ENCODE measurements at regions not wholly inside any gene's neighbourhood (a gene's known extent, or its start where the extent isn't known, plus 50 kb on each side); places are given as distances from the start of the nearest gene placed in this dataset.

- TF ChIP-seq, protein P1, sequence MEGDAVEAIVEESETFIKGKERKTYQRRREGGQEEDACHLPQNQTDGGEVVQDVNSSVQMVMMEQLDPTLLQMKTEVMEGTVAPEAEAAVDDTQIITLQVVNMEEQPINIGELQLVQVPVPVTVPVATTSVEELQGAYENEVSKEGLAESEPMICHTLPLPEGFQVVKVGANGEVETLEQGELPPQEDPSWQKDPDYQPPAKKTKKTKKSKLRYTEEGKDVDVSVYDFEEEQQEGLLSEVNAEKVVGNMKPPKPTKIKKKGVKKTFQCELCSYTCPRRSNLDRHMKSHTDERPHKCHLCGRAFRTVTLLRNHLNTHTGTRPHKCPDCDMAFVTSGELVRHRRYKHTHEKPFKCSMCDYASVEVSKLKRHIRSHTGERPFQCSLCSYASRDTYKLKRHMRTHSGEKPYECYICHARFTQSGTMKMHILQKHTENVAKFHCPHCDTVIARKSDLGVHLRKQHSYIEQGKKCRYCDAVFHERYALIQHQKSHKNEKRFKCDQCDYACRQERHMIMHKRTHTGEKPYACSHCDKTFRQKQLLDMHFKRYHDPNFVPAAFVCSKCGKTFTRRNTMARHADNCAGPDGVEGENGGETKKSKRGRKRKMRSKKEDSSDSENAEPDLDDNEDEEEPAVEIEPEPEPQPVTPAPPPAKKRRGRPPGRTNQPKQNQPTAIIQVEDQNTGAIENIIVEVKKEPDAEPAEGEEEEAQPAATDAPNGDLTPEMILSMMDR (IDR thresholded peaks at IDR 0.05; ENCODE audit: insufficient read depth, low read length) = no peak
- DNase-seq (ENCODE audit: low read depth) = no peak
- H3K4me3 ChIP-seq (ENCODE audit: low read depth, low read length) = no peak overlapping the region
These were observed 322.7 kb upstream of the SOX11 start for GRCh38 chr2:5369510-5369909.

- no peak overlapping the region for H3K4me3 ChIP-seq (ENCODE audit: low read depth, low read length)
- TF ChIP-seq, protein P1 (IDR thresholded peaks at IDR 0.05; ENCODE audit: insufficient read depth, low read length) = no peak
- DNase-seq (ENCODE audit: low read depth) = no peak
These were observed 322.0 kb upstream of the SOX11 start for GRCh38 chr2:5370158-5370557.

DNA sequence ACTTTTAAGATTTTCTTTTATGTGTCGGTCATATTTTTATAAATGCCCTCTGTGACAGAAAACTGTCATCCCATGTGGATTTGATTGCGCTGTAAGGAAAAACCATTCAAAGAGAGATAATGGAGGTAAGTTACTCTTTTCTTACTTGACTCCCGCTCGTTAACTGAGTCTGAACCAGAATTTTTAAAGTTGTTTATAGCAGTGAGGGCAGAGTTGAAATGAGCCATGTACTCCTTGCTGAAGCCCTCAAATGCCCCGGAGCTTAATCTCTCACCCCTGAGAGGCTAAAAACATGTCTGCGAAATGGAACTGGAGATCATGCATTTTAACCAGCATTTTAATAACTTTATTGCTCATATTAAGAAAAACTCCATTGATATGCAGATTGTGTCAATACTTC is 320.0 kb upstream of the SOX11 start:
- H3K4me3 ChIP-seq (ENCODE audit: low read depth, low read length) = no peak overlapping the region
- TF ChIP-seq, protein P1 (IDR thresholded peaks at IDR 0.05; ENCODE audit: insufficient read depth, low read length) = no peak
- no peak for DNase-seq (ENCODE audit: low read depth)

DNA sequence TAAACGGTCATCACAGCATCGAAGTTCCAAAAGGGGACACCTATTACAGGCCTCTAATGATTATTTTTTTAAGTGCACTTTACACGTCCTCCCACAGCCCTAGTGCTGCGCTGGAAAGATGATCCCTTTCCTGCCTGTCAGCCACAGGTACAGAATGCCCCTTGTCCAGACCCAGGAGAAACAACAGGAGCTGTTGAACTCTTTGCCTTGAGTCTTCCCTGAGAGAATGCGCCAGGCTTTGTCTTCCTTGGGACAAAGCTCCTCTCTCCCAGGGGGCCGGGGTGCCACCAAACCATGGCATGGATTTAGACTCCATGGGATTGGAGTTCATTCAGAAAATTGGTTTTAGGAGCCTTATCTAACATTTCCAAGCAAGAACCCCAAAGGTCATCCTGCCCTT is 319.0 kb upstream of the SOX11 start:
- H3K4me3 ChIP-seq (ENCODE audit: low read depth, low read length) = no peak overlapping the region
- no peak for DNase-seq (ENCODE audit: low read depth)
- TF ChIP-seq, protein P1 (IDR thresholded peaks at IDR 0.05; ENCODE audit: insufficient read depth, low read length) = no peak

DNA sequence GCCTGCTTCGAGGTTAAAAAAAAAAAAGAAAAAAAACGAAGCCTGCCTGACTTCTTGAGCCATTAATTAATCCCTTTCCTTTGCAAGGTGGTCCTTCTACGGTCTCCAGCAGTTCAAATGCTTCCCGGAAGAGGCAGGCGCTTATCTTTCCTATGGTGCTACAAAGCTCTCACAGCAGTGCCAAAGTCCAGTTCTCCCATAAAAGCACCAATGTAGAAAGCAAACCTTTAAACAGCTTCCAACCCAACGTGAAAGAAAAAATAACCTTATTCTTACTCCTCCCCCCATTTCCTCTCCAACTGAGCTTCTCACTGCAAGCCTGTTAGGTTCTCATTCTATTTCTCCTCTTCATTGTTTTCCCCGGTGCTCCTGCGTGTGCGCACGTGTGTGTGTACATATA is 317.4 kb upstream of the SOX11 start:
- TF ChIP-seq, protein P1 (IDR thresholded peaks at IDR 0.05; ENCODE audit: insufficient read depth, low read length) = no peak
- H3K4me3 ChIP-seq (ENCODE audit: low read depth, low read length) = no peak overlapping the region
- DNase-seq (ENCODE audit: low read depth) = no peak

- DNase-seq (ENCODE audit: low read depth) = no peak
- TF ChIP-seq, protein P1 (IDR thresholded peaks at IDR 0.05; ENCODE audit: insufficient read depth, low read length) = no peak
These were observed 314.9 kb upstream of the SOX11 start for GRCh38 chr2:5377323-5377722.

GRCh38 chr2:5379811-5380210 is 312.4 kb upstream of the SOX11 start:
- TF ChIP-seq, protein P1 (IDR thresholded peaks at IDR 0.05; ENCODE audit: insufficient read depth, low read length) = no peak
- no peak overlapping the region for H3K4me3 ChIP-seq (ENCODE audit: low read depth, low read length)
- DNase-seq (ENCODE audit: low read depth) = no peak

More at GRCh38 chr2:5377323-5377722, 314.9 kb upstream of the SOX11 start:
- H3K4me3 ChIP-seq (ENCODE audit: low read depth, low read length) = no peak overlapping the region
